ENCODE measurements at regions not wholly inside any gene's neighbourhood (a gene's known extent, or its start where the extent isn't known, plus 50 kb on each side); places are given as distances from the start of the nearest gene placed in this dataset.
"Not testable (repeated sequence)": the region's sequence is repeated elsewhere in the genome, so short reads cannot be mapped to it uniquely, and the experiment has no call there.

GRCh38 chrX:139158256-139158655 is 372.3 kb upstream of the F9 start:
- Histone ChIP-seq H3K4me1 (ENCODE audit: low read depth) (no peaks in the 10 kb centered on the region), H3K9me3 (no peaks in the 10 kb centered on the region), H3K4me3 (no peak overlapping the region), H3K36me3 (ENCODE audit: low read depth) (no peaks in the 10 kb centered on the region)
- intact Hi-C loops (cut with DNase I, micrococcal nuclease) = no loop called here
- TF ChIP-seq CTCF (IDR thresholded peaks at IDR 0.05) = no peak
- DNase-seq (peak in 1 of 3 donors; percentile 2), ATAC-seq (no peak)

GRCh38 chrX:139156356-139156755 is 374.2 kb upstream of the F9 start:
- H3K4me3 ChIP-seq = no peak overlapping the region
- no peaks in the 10 kb centered on the region for H3K4me1 ChIP-seq (ENCODE audit: low read depth)
- no peak for ATAC-seq
- no peaks in the 10 kb centered on the region for H3K36me3 ChIP-seq (ENCODE audit: low read depth)
- DNase-seq = no peak
- intact Hi-C loops (cut with DNase I, micrococcal nuclease) = no loop called here
- no peaks in the 10 kb centered on the region for H3K9me3 ChIP-seq
- no peak for TF ChIP-seq CTCF (IDR thresholded peaks at IDR 0.05)

- DNase-seq; H3K9me3 ChIP-seq; H3K36me3 ChIP-seq (ENCODE audit: low read depth); H3K4me1 ChIP-seq (ENCODE audit: low read depth); ATAC-seq; intact Hi-C loops (cut with DNase I, micrococcal nuclease); H3K4me3 ChIP-seq: not testable (repeated sequence)
These were observed 383.9 kb upstream of the F9 start for GRCh38 chrX:139146625-139147024.

DNA sequence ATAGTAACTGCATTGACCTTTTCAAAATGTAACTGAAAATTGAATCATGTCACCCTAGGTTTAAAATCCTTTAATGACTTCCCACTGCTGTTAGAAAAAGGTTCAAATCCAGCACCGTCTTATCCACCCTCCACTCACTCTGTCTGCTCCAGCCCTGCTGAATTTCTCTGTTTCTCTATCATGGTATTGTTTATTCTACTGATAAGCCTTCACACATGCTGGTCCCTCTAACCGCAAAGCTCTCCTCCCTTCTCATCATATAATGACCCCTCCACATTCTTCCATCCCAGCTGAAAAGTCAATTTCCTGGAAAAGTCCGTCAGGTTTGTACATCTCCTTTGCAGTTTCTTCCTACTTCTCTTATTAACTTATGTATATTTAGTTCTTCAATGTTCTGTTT is 389.2 kb upstream of the F9 start:
- TF ChIP-seq CTCF (IDR thresholded peaks at IDR 0.05) = no peak
- H3K4me3 ChIP-seq = no peak overlapping the region
- H3K36me3 ChIP-seq (ENCODE audit: low read depth) = no peaks in the 10 kb centered on the region
- H3K9me3 ChIP-seq = no peaks in the 10 kb centered on the region
- ATAC-seq (no peak), DNase-seq (no peak)
- no peaks in the 10 kb centered on the region for H3K4me1 ChIP-seq (ENCODE audit: low read depth)
- intact Hi-C loops (cut with DNase I, micrococcal nuclease) = no loop called here

DNA sequence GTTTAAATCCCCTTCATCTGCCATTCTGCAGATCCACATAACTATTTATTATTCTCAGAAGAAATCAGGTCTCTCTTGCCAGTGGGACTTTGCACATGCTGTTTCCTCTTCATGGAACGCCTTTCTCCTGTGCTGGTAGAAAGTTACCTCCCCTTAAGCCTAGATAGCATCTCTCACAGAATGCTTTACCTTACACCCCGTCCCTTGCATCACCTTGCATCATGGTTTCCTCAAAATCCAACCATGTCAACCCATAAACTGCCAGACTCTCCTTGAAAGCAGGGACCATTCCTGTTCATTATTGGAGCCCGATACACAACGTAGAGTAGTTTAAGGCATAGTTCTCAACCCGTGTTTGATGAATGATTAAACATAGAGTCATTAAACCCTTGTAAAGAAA is 396.2 kb upstream of the F9 start:
- no peaks in the 10 kb centered on the region for H3K36me3 ChIP-seq (ENCODE audit: low read depth)
- TF ChIP-seq CTCF (IDR thresholded peaks at IDR 0.05) = no peak
- no peaks in the 10 kb centered on the region for H3K4me1 ChIP-seq (ENCODE audit: low read depth)
- intact Hi-C loops (cut with DNase I, micrococcal nuclease) = no loop called here
- H3K9me3 ChIP-seq = no peaks in the 10 kb centered on the region
- DNase-seq (no peak), ATAC-seq (no peak)
- no peak overlapping the region for H3K4me3 ChIP-seq

GRCh38 chrX:139126493-139126892 is 404.0 kb upstream of the F9 start:
- Histone ChIP-seq H3K4me1 (ENCODE audit: low read depth) (no peaks in the 10 kb centered on the region), H3K4me3 (no peak overlapping the region), H3K9me3 (no peaks in the 10 kb centered on the region), H3K36me3 (ENCODE audit: low read depth) (no peaks in the 10 kb centered on the region)
- TF ChIP-seq CTCF (IDR thresholded peaks at IDR 0.05) = no peak
- DNase-seq = peak in 2 of 3 donors; percentile 21 to 60
- peak; percentile 68 for ATAC-seq
- intact Hi-C loops (cut with DNase I, micrococcal nuclease) = loop anchor here in 1 of 2 donors (5.0 kb wide), 1 partner anchor 431 kb away; no protein-coding TSS in a partner anchor

Measured in mucosa of descending colon (tissue), 3 donors.